ENCODE measurements at regions not wholly inside any gene's neighbourhood (a gene's known extent, or its start where the extent isn't known, plus 50 kb on each side); places are given as distances from the start of the nearest gene placed in this dataset.
"Not testable (repeated sequence)": the region's sequence is repeated elsewhere in the genome, so short reads cannot be mapped to it uniquely, and the experiment has no call there.

GRCh38 chr9:138211070-138211469 is 333.5 kb downstream of the CACNA1B start:
- DNase-seq (ENCODE audit: low read depth); H3K4me3 ChIP-seq (replicated peaks; ENCODE audit: low read depth, low read length): not testable (repeated sequence)

- DNase-seq (ENCODE audit: low read depth); H3K4me3 ChIP-seq (replicated peaks; ENCODE audit: low read depth, low read length): not testable (repeated sequence)
Measured at GRCh38 chr9:138211544-138212219, 334.1 kb downstream of the CACNA1B start.

- H3K4me3 ChIP-seq (replicated peaks; ENCODE audit: low read depth, low read length); DNase-seq (ENCODE audit: low read depth): not testable (repeated sequence)
Measured at GRCh38 chr9:138212811-138213210, 335.2 kb downstream of the CACNA1B start.

- DNase-seq (ENCODE audit: low read depth); H3K4me3 ChIP-seq (replicated peaks; ENCODE audit: low read depth, low read length): not testable (repeated sequence)
Measured at GRCh38 chr9:138213748-138214147, 336.2 kb downstream of the CACNA1B start.

GRCh38 chr9:138214548-138214947 is 337.0 kb downstream of the CACNA1B start:
- H3K4me3 ChIP-seq (replicated peaks; ENCODE audit: low read depth, low read length) = not testable (repeated sequence)

GRCh38 chr9:138215588-138215987 is 338.0 kb downstream of the CACNA1B start:
- H3K4me3 ChIP-seq (replicated peaks; ENCODE audit: low read depth, low read length); DNase-seq (ENCODE audit: low read depth): not testable (repeated sequence)

More at GRCh38 chr9:138214548-138214947, 337.0 kb downstream of the CACNA1B start:
- not testable (repeated sequence) for DNase-seq (ENCODE audit: low read depth)

- DNase-seq (ENCODE audit: low read depth); H3K4me3 ChIP-seq (replicated peaks; ENCODE audit: low read depth, low read length): not testable (repeated sequence)
Measured at GRCh38 chr9:138216817-138217216, 339.2 kb downstream of the CACNA1B start.

GRCh38 chr9:138217284-138217850 is 339.8 kb downstream of the CACNA1B start:
- H3K4me3 ChIP-seq (replicated peaks; ENCODE audit: low read depth, low read length); DNase-seq (ENCODE audit: low read depth): not testable (repeated sequence)

- H3K4me3 ChIP-seq (replicated peaks; ENCODE audit: low read depth, low read length); DNase-seq (ENCODE audit: low read depth): not testable (repeated sequence)
Measured at GRCh38 chr9:138219249-138219648, 341.7 kb downstream of the CACNA1B start.

GRCh38 chr9:138221446-138222054 is 344.0 kb downstream of the CACNA1B start:
- H3K4me3 ChIP-seq (replicated peaks; ENCODE audit: low read depth, low read length); DNase-seq (ENCODE audit: low read depth): not testable (repeated sequence)

GRCh38 chr9:138237099-138237498 is 359.5 kb downstream of the CACNA1B start:
- DNase-seq (ENCODE audit: low read depth); H3K4me3 ChIP-seq (replicated peaks; ENCODE audit: low read depth, low read length): not testable (repeated sequence)

GRCh38 chr9:138282903-138283302 is 405.3 kb downstream of the CACNA1B start:
- not testable (repeated sequence) for DNase-seq (ENCODE audit: low read depth); H3K4me3 ChIP-seq (replicated peaks; ENCODE audit: low read depth, low read length)

Measured in fibroblast of pulmonary artery (primary cell).